GM19328 (cell line): ENCODE measurements at regions not wholly inside any gene's neighbourhood (a gene's known extent, or its start where the extent isn't known, plus 50 kb on each side); places are given as distances from the start of the nearest gene placed in this dataset.

Experiments used
- ATAC-seq: cut with Tn5 transposase; IDR thresholded peaks from one replicate; pipeline ENCODE4 v1.9.1; 2021; ENCODE audit warnings: mild to moderate bottlenecking, moderate library complexity; ENCODE audit not compliant: unreplicated experiment

GRCh38 chr2:207235621-207236020 is 69.9 kb upstream of the KLF7 start:
- ATAC-seq, result no peak

- no peak for ATAC-seq
Measured at GRCh38 chr2:207236156-207236935, 70.6 kb upstream of the KLF7 start.

GRCh38 chr2:207238831-207239701 is 73.3 kb upstream of the KLF7 start:
- no peak for ATAC-seq

GRCh38 chr2:207239754-207240494 is 74.2 kb upstream of the KLF7 start:
- ATAC-seq, result no peak

- ATAC-seq, result no peak
Measured at GRCh38 chr2:207240649-207241048, 74.9 kb upstream of the KLF7 start.

GRCh38 chr2:207241198-207241597 is 75.5 kb upstream of the KLF7 start:
- no peak for ATAC-seq

GRCh38 chr2:207243601-207244000 is 77.9 kb upstream of the KLF7 start:
- ATAC-seq, result no peak

GRCh38 chr2:207244971-207245925 is 79.5 kb upstream of the KLF7 start:
- ATAC-seq, result no peak

- no peak for ATAC-seq
Measured at GRCh38 chr2:207248702-207249377, 83.1 kb upstream of the KLF7 start.

GRCh38 chr2:207251022-207251421 is 85.3 kb upstream of the KLF7 start:
- no peak for ATAC-seq

GRCh38 chr2:207251573-207252192 is 85.9 kb upstream of the KLF7 start:
- no peak for ATAC-seq

GRCh38 chr2:207252416-207252815 is 86.7 kb upstream of the KLF7 start:
- ATAC-seq, result no peak

GRCh38 chr2:207252979-207253645 is 87.4 kb upstream of the KLF7 start:
- ATAC-seq, result no peak

- ATAC-seq, result no peak
Measured at GRCh38 chr2:207253666-207254345, 88.1 kb upstream of the KLF7 start.

- ATAC-seq, result no peak
Measured at GRCh38 chr2:207254591-207255464, 89.1 kb upstream of the KLF7 start.

- no peak for ATAC-seq
Measured at GRCh38 chr2:207255565-207256470, 90.1 kb upstream of the KLF7 start.
